ENCODE measurements at regions not wholly inside any gene's neighbourhood (a gene's known extent, or its start where the extent isn't known, plus 50 kb on each side); places are given as distances from the start of the nearest gene placed in this dataset.

GRCh38 chr2:219958941-219959340, 331.5 kb downstream of the SLC4A3 start:
- 28 to 34% methylated on average over 1 of the region's 1 CpG for WGBS, 2 donors

GRCh38 chr2:219959471-219959870, 332.0 kb downstream of the SLC4A3 start:
- TF ChIP-seq CTCF (IDR thresholded peaks at IDR 0.05) (no peak), POLR2A (IDR thresholded peaks at IDR 0.05) (no peak), EP300 (IDR thresholded peaks at IDR 0.05) (no peak)

More at GRCh38 chr2:219958941-219959340, 331.5 kb downstream of the SLC4A3 start:
- Histone ChIP-seq H3K4me3 (no peak overlapping the region), H3K9me3 (peaks cover 0 to 13% (median 0%) of the 10 kb centered on the region in 4 donors), H3K36me3 (no peaks in the 10 kb centered on the region), H3K4me1 (no peaks in the 10 kb centered on the region), H3K27ac (no peak overlapping the region), H3K27me3 (no peaks in the 10 kb centered on the region)
- TF ChIP-seq POLR2A (IDR thresholded peaks at IDR 0.05), result no peak
- no peak for DNase-seq (ENCODE audit: low spot score in 2 of 2)

GRCh38 chr2:219961947-219962498, 334.6 kb downstream of the SLC4A3 start:
- no peak for TF ChIP-seq EP300 (IDR thresholded peaks at IDR 0.05)
- no peak for TF ChIP-seq CTCF (IDR thresholded peaks at IDR 0.05)
- TF ChIP-seq POLR2A (IDR thresholded peaks at IDR 0.05), result no peak
- Histone ChIP-seq H3K4me3 (no peak overlapping the region), H3K27ac (no peak overlapping the region), H3K4me1 (no peaks in the 10 kb centered on the region), H3K36me3 (no peaks in the 10 kb centered on the region), H3K9me3 (no peaks in the 10 kb centered on the region), H3K27me3 (no peaks in the 10 kb centered on the region)
- 74 to 76% methylated on average over 4 of the region's 4 CpGs for WGBS, 2 donors
- no peak for DNase-seq (ENCODE audit: low spot score in 2 of 2)

More at GRCh38 chr2:219959471-219959870, 332.0 kb downstream of the SLC4A3 start:
- Histone ChIP-seq H3K4me1 (no peaks in the 10 kb centered on the region), H3K27me3 (no peaks in the 10 kb centered on the region), H3K36me3 (no peaks in the 10 kb centered on the region), H3K4me3 (no peak overlapping the region), H3K27ac (no peak overlapping the region), H3K9me3 (peaks cover 0 to 13% (median 0%) of the 10 kb centered on the region in 4 donors)
- DNase-seq (ENCODE audit: low spot score in 2 of 2), result no peak
- WGBS, 2 donors, result 86 to 94% methylated on average over 4 of the region's 4 CpGs

GRCh38 chr2:219962801-219963200, 335.4 kb downstream of the SLC4A3 start:
- Histone ChIP-seq H3K36me3 (no peaks in the 10 kb centered on the region), H3K27me3 (no peaks in the 10 kb centered on the region), H3K4me1 (no peaks in the 10 kb centered on the region), H3K4me3 (no peak overlapping the region), H3K9me3 (no peaks in the 10 kb centered on the region), H3K27ac (no peak overlapping the region)
- TF ChIP-seq POLR2A (IDR thresholded peaks at IDR 0.05) (no peak), EP300 (IDR thresholded peaks at IDR 0.05) (no peak), CTCF (IDR thresholded peaks at IDR 0.05) (no peak)
- 76 to 86% methylated on average over 2 of the region's 2 CpGs for WGBS, 2 donors
- no peak for DNase-seq (ENCODE audit: low spot score in 2 of 2)

- 47 to 57% methylated on average over 5 of the region's 5 CpGs for WGBS, 2 donors
- Histone ChIP-seq H3K9me3 (no peaks in the 10 kb centered on the region), H3K4me1 (no peaks in the 10 kb centered on the region), H3K36me3 (no peaks in the 10 kb centered on the region), H3K27me3 (no peaks in the 10 kb centered on the region), H3K27ac (no peak overlapping the region), H3K4me3 (no peak overlapping the region)
- TF ChIP-seq EP300 (IDR thresholded peaks at IDR 0.05) (no peak), POLR2A (IDR thresholded peaks at IDR 0.05) (no peak), CTCF (IDR thresholded peaks at IDR 0.05) (no peak)
- no peak for DNase-seq (ENCODE audit: low spot score in 2 of 2)
Observed at GRCh38 chr2:219965287-219966194, 338.1 kb downstream of the SLC4A3 start.
